Chondrocyte (in vitro differentiated cells): ENCODE measurements at regions not wholly inside any gene's neighbourhood (a gene's known extent, or its start where the extent isn't known, plus 50 kb on each side); places are given as distances from the start of the nearest gene placed in this dataset.

Experiments used
- DNase-seq: peaks from one replicate; pipeline ENCODE4 v3.0.0; 2021; ENCODE audit warnings: mixed read lengths, low spot score
- H3K27ac Mint-ChIP-seq: one replicate; pipeline ENCODE4 v1.8.0; 2021; ENCODE audit warnings: mild to moderate bottlenecking, moderate library complexity, mixed read lengths; ENCODE audit not compliant: unreplicated experiment
- H3K27me3 Mint-ChIP-seq: 2 replicates; pipeline ENCODE4 v1.8.0; 2021; ENCODE audit warnings: low read depth, mixed read lengths
- H3K36me3 Mint-ChIP-seq: 2 replicates; pipeline ENCODE4 v1.8.0; 2021; ENCODE audit warnings: low read depth, mixed read lengths
- H3K4me1 Mint-ChIP-seq: 2 replicates; pipeline ENCODE4 v1.8.0; 2021; ENCODE audit warnings: low read depth, mild to moderate bottlenecking, mixed read lengths
- H3K4me3 Mint-ChIP-seq: one replicate; pipeline ENCODE4 v1.8.0; 2021; ENCODE audit warnings: mild to moderate bottlenecking, moderate library complexity, mixed read lengths; ENCODE audit not compliant: unreplicated experiment
- H3K9me3 Mint-ChIP-seq: 2 replicates; pipeline ENCODE4 v1.8.0; 2021; ENCODE audit warnings: low read depth, mixed read lengths
- CTCF ChIP-seq: fragments of 200-600 bp; sonication (generic); IDR thresholded peaks from 2 replicates; pipeline ENCODE4 v1.5.0; 2021; ENCODE audit warnings: antibody characterized with exemption, mild to moderate bottlenecking, moderate library complexity

- Mint-ChIP-seq H3K4me3 (no peak overlapping the region), H3K27me3 (peaks cover 13% of the 10 kb centered on the region), H3K9me3 (peaks cover 29% of the 10 kb centered on the region), H3K36me3 (peaks cover 4% of the 10 kb centered on the region), H3K4me1 (peaks cover 3% of the 10 kb centered on the region), H3K27ac (no peak overlapping the region)
- peak; percentile 59 for TF ChIP-seq CTCF
- no peak for DNase-seq
These were observed 374.2 kb downstream of the SMOC2 start for GRCh38 chr6:168815229-168815628.

- Mint-ChIP-seq H3K4me1 (no peaks in the 10 kb centered on the region), H3K27ac (no peak overlapping the region)
These were observed 367.2 kb downstream of the SMOC2 start for GRCh38 chr6:168808232-168808631.

GRCh38 chr6:168804331-168804730 is 363.3 kb downstream of the SMOC2 start:
- Mint-ChIP-seq H3K4me3 (no peak overlapping the region), H3K27me3 (peaks cover 22% of the 10 kb centered on the region), H3K36me3 (peaks cover 2% of the 10 kb centered on the region), H3K9me3 (peaks cover 5% of the 10 kb centered on the region), H3K4me1 (peaks cover 4% of the 10 kb centered on the region), H3K27ac (no peak overlapping the region)
- TF ChIP-seq CTCF = no peak
- no peak for DNase-seq

More at GRCh38 chr6:168808232-168808631, 367.2 kb downstream of the SMOC2 start:
- H3K27me3 Mint-ChIP-seq = peaks cover 5% of the 10 kb centered on the region
- H3K4me3 Mint-ChIP-seq = no peak overlapping the region
- H3K36me3 Mint-ChIP-seq = peaks cover 2% of the 10 kb centered on the region
- TF ChIP-seq CTCF = no peak
- no peak for DNase-seq
- peaks cover 5% of the 10 kb centered on the region for H3K9me3 Mint-ChIP-seq

DNA sequence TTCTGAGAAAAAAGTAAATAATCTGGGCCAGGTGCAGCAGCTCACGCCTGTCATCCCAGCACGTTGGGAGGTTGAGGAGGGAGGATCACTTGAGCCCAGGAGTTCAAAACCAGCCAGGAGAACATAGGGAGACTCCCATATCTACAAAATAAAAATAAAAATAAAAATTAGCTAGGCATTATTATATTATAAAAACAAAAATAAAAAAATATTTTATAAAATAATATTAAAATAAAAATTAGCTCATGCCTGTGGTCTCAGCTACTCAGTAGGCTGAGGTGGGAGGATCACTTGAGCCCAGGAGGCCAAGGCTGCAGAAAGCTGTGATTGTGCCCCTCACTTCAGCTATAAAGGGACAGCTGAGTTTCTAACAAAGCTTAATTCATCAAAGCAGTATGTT is 362.9 kb downstream of the SMOC2 start:
- H3K4me3 Mint-ChIP-seq = no peak overlapping the region
- H3K27ac Mint-ChIP-seq = no peak overlapping the region
- peaks cover 2% of the 10 kb centered on the region for H3K36me3 Mint-ChIP-seq
- peaks cover 4% of the 10 kb centered on the region for H3K4me1 Mint-ChIP-seq
- DNase-seq = no peak
- peaks cover 5% of the 10 kb centered on the region for H3K9me3 Mint-ChIP-seq
- TF ChIP-seq CTCF = no peak
- H3K27me3 Mint-ChIP-seq = peaks cover 24% of the 10 kb centered on the region

DNA sequence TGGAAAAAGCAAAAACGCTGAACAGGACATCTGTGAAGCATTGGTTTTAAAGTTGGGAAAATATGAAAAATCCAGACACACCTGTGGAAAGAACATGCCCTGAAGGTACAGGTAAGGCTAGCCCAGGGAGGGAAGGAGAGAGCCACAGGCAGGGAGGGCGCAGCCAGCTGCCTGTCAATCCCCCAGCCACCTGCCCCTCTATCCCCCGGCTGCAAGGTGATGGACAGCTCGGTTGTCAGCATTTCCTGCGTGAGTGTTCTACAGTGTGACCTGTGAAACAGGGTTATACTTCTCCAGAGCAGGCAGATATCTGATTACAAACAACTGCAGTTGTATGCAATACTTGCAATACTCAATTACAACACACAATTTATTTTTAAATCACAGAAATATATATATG is 358.1 kb downstream of the SMOC2 start:
- no peak for DNase-seq
- H3K36me3 Mint-ChIP-seq = peaks cover 2% of the 10 kb centered on the region
- no peak for TF ChIP-seq CTCF
- peaks cover 4% of the 10 kb centered on the region for H3K4me1 Mint-ChIP-seq
- no peak overlapping the region for H3K4me3 Mint-ChIP-seq
- H3K27ac Mint-ChIP-seq = no peak overlapping the region
- H3K27me3 Mint-ChIP-seq = peaks cover 32% of the 10 kb centered on the region
- H3K9me3 Mint-ChIP-seq = peaks cover 7% of the 10 kb centered on the region
